Cardiac fibroblast (primary cell): ENCODE measurements at regions not wholly inside any gene's neighbourhood (a gene's known extent, or its start where the extent isn't known, plus 50 kb on each side); places are given as distances from the start of the nearest gene placed in this dataset.

Source experiments
- DNase-seq, 2 donors: peaks; one replicate each; pipeline versions ENCODE4 v3.0.0 to v3.0.0-alpha.2; 2010; ENCODE audit warnings: low read depth in 2 of 2
- H3K4me3 ChIP-seq, 2 donors: replicated peaks in 1 of 2; 1 replicate in 1 of 2; 2 replicates in 1 of 2; pipeline ENCODE4 v1.5.1; 2011; ENCODE audit warnings: low read depth in 2 of 2, low read length in 2 of 2, mild to moderate bottlenecking in 2 of 2, moderate library complexity in 1 of 2
- TF ChIP-seq, protein P1 (sequence below): IDR thresholded peaks from one replicate; pipeline ENCODE4 v1.5.1; 2011; ENCODE audit warnings: low read depth, mild to moderate bottlenecking, low read length, inconsistent platforms

DNA sequence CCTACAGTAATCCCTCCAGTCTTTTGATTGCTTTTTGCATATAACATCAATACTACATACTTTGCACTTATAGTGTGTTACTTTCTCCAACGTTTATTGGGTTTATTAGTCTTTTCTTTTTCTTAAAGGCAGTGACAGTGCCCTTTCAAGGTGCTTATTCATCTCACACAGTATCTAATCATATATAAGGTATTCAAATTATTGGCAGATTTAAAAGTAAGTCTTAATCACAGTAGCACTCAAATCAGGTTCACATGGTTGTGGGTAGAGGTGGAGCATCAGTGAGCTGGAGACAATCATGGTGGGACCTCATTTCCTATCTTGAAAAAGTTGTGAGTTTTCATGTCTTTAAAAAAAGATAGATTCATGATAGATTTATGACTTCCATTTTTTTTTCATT is 706.2 kb downstream of the GALC start:
- no peak overlapping the region for H3K4me3 ChIP-seq
- TF ChIP-seq, protein P1, sequence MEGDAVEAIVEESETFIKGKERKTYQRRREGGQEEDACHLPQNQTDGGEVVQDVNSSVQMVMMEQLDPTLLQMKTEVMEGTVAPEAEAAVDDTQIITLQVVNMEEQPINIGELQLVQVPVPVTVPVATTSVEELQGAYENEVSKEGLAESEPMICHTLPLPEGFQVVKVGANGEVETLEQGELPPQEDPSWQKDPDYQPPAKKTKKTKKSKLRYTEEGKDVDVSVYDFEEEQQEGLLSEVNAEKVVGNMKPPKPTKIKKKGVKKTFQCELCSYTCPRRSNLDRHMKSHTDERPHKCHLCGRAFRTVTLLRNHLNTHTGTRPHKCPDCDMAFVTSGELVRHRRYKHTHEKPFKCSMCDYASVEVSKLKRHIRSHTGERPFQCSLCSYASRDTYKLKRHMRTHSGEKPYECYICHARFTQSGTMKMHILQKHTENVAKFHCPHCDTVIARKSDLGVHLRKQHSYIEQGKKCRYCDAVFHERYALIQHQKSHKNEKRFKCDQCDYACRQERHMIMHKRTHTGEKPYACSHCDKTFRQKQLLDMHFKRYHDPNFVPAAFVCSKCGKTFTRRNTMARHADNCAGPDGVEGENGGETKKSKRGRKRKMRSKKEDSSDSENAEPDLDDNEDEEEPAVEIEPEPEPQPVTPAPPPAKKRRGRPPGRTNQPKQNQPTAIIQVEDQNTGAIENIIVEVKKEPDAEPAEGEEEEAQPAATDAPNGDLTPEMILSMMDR: no peak
- no peak for DNase-seq

DNA sequence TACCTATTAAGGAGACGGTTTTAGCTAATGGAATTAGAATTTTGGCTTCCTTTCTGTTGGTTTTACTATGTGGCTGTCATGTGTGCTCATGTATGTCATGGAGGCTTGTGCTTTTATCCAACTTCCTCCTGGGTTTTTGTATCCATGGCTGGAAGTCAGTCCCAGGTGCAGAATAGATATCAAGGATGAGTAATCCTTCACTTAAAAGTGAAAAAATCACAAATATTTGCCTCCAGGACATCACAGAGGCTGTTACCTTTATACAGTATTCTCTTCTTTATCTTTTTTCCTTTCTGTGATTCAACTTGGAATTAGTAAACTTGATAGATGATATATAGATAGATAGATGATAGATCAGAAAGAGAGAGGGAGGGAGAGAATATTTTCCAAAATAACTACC is 706.8 kb downstream of the GALC start:
- H3K4me3 ChIP-seq: no peak overlapping the region
- no peak for DNase-seq
- TF ChIP-seq, protein P1: no peak

DNA sequence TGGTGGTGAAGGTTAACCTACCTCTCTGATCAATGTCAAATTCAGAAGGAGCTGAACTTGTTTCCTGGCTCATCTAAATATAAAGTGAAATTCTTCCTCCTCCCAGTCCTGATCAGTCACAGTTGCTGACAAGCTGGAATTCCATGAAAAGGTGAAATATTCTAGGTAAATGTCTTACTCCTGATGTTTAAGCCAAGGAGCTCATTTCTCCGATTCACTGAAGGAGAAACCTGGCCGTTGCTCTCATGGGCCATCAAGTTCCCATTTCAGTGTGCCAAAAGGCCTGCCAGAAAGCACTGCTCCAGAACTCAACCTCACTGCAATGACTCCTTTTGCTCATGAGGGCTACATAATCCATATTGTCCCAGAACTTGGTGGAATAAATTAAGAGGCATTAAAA is 707.5 kb downstream of the GALC start:
- no peak for DNase-seq
- TF ChIP-seq, protein P1: no peak
- H3K4me3 ChIP-seq: no peak overlapping the region

DNA sequence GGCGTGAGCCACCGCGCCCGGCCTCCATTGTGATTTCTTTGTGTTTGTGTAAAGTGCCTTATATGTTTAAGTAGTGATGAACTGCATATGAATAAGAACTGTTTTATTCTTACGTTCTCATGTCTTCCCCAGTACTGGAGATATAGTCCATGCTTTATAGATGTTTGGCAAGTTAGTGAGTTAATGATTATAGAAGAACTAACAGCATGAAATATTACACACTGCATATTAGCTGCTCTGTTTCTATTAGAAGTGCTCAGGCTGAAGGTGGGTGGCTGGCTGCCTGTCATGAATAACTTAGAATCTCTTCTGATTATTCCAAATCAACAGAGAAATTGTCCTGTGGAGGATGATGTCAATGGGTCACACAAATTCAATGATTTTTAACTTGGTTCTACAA is 709.4 kb downstream of the GALC start:
- TF ChIP-seq, protein P1: no peak
- H3K4me3 ChIP-seq: no peak overlapping the region
- no peak for DNase-seq

DNA sequence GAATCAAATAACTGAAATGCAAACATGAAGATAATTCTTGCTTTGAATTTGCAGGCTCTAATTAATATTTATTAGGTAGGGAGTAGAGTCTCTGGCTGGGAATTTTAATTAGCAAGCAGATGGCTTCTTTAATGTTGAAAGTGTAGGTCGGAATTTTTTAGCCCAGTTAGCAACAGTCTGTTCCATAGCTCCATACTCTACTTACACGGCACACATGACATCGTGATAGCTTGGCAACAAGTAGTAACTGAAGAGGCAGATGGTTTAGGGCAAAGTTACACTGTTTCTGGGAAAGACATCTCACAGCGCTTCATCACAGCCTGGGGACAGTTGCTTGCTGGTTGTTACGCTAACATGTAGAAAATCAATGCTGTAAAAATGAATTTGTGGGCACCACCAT is 710.7 kb downstream of the GALC start:
- no peak for DNase-seq
- TF ChIP-seq, protein P1: no peak
- no peak overlapping the region for H3K4me3 ChIP-seq

DNA sequence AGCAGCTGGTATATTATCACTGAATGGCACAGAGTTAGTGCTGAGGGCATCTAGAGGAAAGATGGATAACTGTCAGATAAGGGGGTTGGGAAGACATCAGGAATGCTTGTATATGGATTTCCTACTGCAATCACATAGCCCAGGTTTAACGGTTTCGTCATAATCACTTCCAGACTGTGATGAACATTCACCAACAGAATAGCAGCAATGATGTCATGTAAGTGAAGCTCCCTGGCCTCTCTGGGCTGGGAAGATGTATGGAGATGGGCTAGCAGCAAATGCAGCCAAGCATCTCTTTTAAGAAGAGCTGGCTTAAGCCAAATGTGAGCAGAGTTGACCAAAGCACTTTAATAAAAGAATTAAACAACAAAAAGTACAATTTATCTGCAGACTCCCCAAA is 714.6 kb downstream of the GALC start:
- TF ChIP-seq, protein P1: no peak

DNA sequence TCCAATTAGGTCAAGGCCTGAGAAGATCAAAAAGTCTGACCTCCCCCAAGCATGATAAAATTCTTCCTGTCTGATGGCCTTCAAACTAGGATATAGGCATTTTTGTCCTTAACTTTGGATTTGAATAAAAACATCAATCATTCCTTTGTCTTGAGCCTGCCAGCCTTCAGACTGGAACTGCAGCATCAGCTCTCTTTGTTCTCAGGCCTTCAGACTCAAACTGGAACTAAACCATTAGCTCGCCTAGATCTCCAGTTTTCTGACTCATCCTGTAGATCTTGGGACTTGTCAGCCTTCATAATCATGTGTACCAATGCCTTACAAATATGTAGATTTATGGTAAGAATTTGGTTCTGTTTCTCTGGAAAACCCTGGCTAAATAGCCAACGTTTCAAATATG is 721.7 kb downstream of the GALC start:
- no peak for DNase-seq
- TF ChIP-seq, protein P1: no peak

More for the DNA sequence above, 714.6 kb downstream of the GALC start:
- DNase-seq: no peak
- no peak overlapping the region for H3K4me3 ChIP-seq

More for the DNA sequence above, 721.7 kb downstream of the GALC start:
- no peak overlapping the region for H3K4me3 ChIP-seq
